ENCODE measurements at regions not wholly inside any gene's neighbourhood (a gene's known extent, or its start where the extent isn't known, plus 50 kb on each side); places are given as distances from the start of the nearest gene placed in this dataset.

GRCh38 chr13:105368781-105369180, 1166.7 kb downstream of the EFNB2 start:
- TF ChIP-seq POLR2A (IDR thresholded peaks at IDR 0.05; ENCODE audit: low read depth, low read length) (no peak), TAF1 (IDR thresholded peaks at IDR 0.05; ENCODE audit: low read depth, low read length) (no peak), POLR2AphosphoS5 (IDR thresholded peaks at IDR 0.05; ENCODE audit: low read depth, low read length) (no peak), POU2F2 (IDR thresholded peaks at IDR 0.05; ENCODE audit: low read depth, low read length) (no peak)

All from GM12891 (cell line).